Hepatocyte (in vitro differentiated cells): ENCODE measurements at regions not wholly inside any gene's neighbourhood (a gene's known extent, or its start where the extent isn't known, plus 50 kb on each side); places are given as distances from the start of the nearest gene placed in this dataset.

ENCODE experiments used
- DNase-seq: peaks from one replicate; pipeline ENCODE4 v3.0.0-alpha.2; 2016; ENCODE audit warnings: low spot score
- H2AFZ ChIP-seq: fragments of 200-600 bp; sonication (generic); 2 replicates; pipeline ENCODE4 v1.6.0; 2016; ENCODE audit warnings: antibody characterized with exemption, mild to moderate bottlenecking
- H3K27ac ChIP-seq: fragments of 200-600 bp; sonication (generic); 2 replicates; pipeline ENCODE4 v1.5.1; 2016; ENCODE audit warnings: mild to moderate bottlenecking
- H3K27me3 ChIP-seq: fragments of 200-600 bp; sonication (generic); 2 replicates; pipeline ENCODE4 v1.6.1; 2016
- H3K36me3 ChIP-seq: fragments of 200-600 bp; sonication (generic); replicated peaks from 2 replicates; pipeline ENCODE4 v1.5.1; 2016; ENCODE audit warnings: low read depth; ENCODE audit not compliant: insufficient read depth
- H3K4me1 ChIP-seq: fragments of 200-600 bp; sonication (generic); 2 replicates; pipeline ENCODE4 v1.5.1; 2016; ENCODE audit warnings: mild to moderate bottlenecking, moderate library complexity; ENCODE audit not compliant: insufficient read depth
- H3K4me2 ChIP-seq: fragments of 200-600 bp; sonication (generic); 2 replicates; pipeline ENCODE4 v1.6.0; 2016
- H3K4me3 ChIP-seq: fragments of 200-600 bp; sonication (generic); 2 replicates; pipeline ENCODE4 v1.5.1; 2016; ENCODE audit warnings: mild to moderate bottlenecking
- H3K79me2 ChIP-seq: fragments of 200-600 bp; sonication (generic); 2 replicates; pipeline ENCODE4 v1.6.0; 2017; ENCODE audit warnings: mild to moderate bottlenecking
- H3K9me2 ChIP-seq: fragments of 200-600 bp; sonication (generic); replicated peaks from 2 replicates; pipeline ENCODE4 v1.6.0; 2017; ENCODE audit warnings: mild to moderate bottlenecking; ENCODE audit not compliant: insufficient read depth
- H3K9me3 ChIP-seq: fragments of 200-600 bp; sonication (generic); 2 replicates; pipeline ENCODE4 v1.5.1; 2016; ENCODE audit warnings: low read depth, mild to moderate bottlenecking
- H4K20me1 ChIP-seq: fragments of 200-600 bp; sonication (generic); 2 replicates; pipeline ENCODE4 v1.6.0; 2016; ENCODE audit warnings: mild to moderate bottlenecking; ENCODE audit not compliant: insufficient read depth, poor library complexity, severe bottlenecking
- EZH2 ChIP-seq: fragments of 200-600 bp; sonication (generic); IDR thresholded peaks from 2 replicates; pipeline ENCODE4 v1.6.1; 2016; ENCODE audit warnings: antibody characterized with exemption, mild to moderate bottlenecking, borderline replicate concordance
- EZH2phosphoT487 ChIP-seq: fragments of 200-600 bp; sonication (generic); IDR thresholded peaks from one replicate; pipeline ENCODE4 v1.6.1; 2018; ENCODE audit warnings: antibody characterized with exemption, mild to moderate bottlenecking, low read depth, moderate library complexity; ENCODE audit not compliant: unreplicated experiment, severe bottlenecking
- WGBS: methylation state at CpG from one replicate; pipeline ENCODE4 v1.1.6; 2016; ENCODE audit warnings: low lambda C conversion rate; ENCODE audit errors: missing lambda C conversion rate; 5-methylcytosine and 5-hydroxymethylcytosine counted together
- TF ChIP-seq, protein P1 (sequence below): fragments of 200-600 bp; sonication (generic); IDR thresholded peaks from 2 replicates; pipeline ENCODE4 v1.5.1; 2016; ENCODE audit warnings: antibody characterized with exemption, mild to moderate bottlenecking; ENCODE audit not compliant: poor library complexity

- H3K4me2 ChIP-seq: no peak overlapping the region
- H3K9me2 ChIP-seq: no peaks in the 10 kb centered on the region
- no peak for TF ChIP-seq EZH2phosphoT487
- TF ChIP-seq, protein P1, sequence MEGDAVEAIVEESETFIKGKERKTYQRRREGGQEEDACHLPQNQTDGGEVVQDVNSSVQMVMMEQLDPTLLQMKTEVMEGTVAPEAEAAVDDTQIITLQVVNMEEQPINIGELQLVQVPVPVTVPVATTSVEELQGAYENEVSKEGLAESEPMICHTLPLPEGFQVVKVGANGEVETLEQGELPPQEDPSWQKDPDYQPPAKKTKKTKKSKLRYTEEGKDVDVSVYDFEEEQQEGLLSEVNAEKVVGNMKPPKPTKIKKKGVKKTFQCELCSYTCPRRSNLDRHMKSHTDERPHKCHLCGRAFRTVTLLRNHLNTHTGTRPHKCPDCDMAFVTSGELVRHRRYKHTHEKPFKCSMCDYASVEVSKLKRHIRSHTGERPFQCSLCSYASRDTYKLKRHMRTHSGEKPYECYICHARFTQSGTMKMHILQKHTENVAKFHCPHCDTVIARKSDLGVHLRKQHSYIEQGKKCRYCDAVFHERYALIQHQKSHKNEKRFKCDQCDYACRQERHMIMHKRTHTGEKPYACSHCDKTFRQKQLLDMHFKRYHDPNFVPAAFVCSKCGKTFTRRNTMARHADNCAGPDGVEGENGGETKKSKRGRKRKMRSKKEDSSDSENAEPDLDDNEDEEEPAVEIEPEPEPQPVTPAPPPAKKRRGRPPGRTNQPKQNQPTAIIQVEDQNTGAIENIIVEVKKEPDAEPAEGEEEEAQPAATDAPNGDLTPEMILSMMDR: no peak
- TF ChIP-seq EZH2: no peak
- no peak for DNase-seq
- no peaks in the 10 kb centered on the region for H4K20me1 ChIP-seq
- H3K79me2 ChIP-seq: no peaks in the 10 kb centered on the region
- H3K27ac ChIP-seq: no peak overlapping the region
- no peaks in the 10 kb centered on the region for H3K9me3 ChIP-seq
- H3K4me1 ChIP-seq: no peaks in the 10 kb centered on the region
- no peaks in the 10 kb centered on the region for H3K27me3 ChIP-seq
- H2AFZ ChIP-seq: no peak overlapping the region
- H3K36me3 ChIP-seq: no peaks in the 10 kb centered on the region
- H3K4me3 ChIP-seq: no peak overlapping the region
- WGBS: 92% methylated on average over 10 of the region's 10 CpGs
Measured at GRCh38 chr6:169046483-169047192, 207.0 kb downstream of the THBS2 start.

DNA sequence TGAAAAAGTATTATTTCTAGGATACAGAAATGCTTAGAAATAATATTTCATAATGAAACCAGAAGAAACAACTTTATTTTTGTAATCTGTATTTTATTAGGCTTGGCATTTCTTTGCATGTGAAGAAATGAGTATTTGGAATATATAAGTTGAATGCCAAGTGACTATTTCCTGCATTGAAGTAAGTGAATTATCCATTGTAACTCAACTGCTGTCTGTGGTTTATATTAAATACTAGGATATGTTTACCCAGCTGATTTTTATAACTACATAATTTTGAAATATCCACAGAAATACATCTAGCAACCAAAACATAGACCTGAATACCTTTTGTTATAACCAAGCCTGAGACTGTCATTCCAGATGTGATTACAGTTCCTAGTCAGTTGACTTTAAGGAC lies 207.6 kb downstream of the THBS2 start:
- Histone ChIP-seq H3K4me2 (no peak overlapping the region), H3K9me2 (no peaks in the 10 kb centered on the region), H3K27ac (no peak overlapping the region), H4K20me1 (no peaks in the 10 kb centered on the region), H3K36me3 (no peaks in the 10 kb centered on the region), H3K4me3 (no peak overlapping the region), H2AFZ (no peak overlapping the region), H3K27me3 (no peaks in the 10 kb centered on the region), H3K9me3 (no peaks in the 10 kb centered on the region), H3K79me2 (no peaks in the 10 kb centered on the region), H3K4me1 (no peaks in the 10 kb centered on the region)
- DNase-seq: no peak
- TF ChIP-seq EZH2 (no peak), EZH2phosphoT487 (no peak)
- TF ChIP-seq, protein P1: no peak

DNA sequence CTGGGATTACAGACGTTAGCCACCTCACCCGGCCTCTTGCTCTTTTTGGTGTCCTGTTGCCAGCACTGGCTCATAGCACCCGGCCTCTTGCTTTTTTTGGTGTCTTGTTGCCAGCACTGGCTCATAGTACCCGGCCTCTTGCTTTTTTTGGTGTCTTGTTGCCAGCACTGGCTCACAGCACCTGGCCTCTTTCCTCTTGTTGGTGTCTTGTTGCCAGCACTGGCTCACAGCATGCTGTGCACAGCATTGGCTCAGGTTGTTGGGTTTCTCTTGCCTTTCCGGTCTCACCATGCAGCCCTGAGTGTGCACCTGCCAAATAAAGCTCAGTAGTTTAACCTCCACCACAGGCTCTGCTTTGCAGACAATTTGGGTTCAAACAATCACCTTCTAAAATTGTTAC lies 208.2 kb downstream of the THBS2 start:
- Histone ChIP-seq H3K9me2 (no peaks in the 10 kb centered on the region), H3K4me3 (no peak overlapping the region), H4K20me1 (no peaks in the 10 kb centered on the region), H3K4me1 (no peaks in the 10 kb centered on the region), H3K27ac (no peak overlapping the region), H3K36me3 (no peaks in the 10 kb centered on the region), H3K9me3 (no peaks in the 10 kb centered on the region), H2AFZ (no peak overlapping the region), H3K4me2 (no peak overlapping the region), H3K79me2 (no peaks in the 10 kb centered on the region), H3K27me3 (no peaks in the 10 kb centered on the region)
- no peak for DNase-seq
- TF ChIP-seq EZH2phosphoT487 (no peak), EZH2 (no peak)
- TF ChIP-seq, protein P1: no peak
- 84% methylated on average over 5 of the region's 5 CpGs for WGBS
